ENCODE measurements at regions not wholly inside any gene's neighbourhood (a gene's known extent, or its start where the extent isn't known, plus 50 kb on each side); places are given as distances from the start of the nearest gene placed in this dataset.
"Not testable (repeated sequence)": the region's sequence is repeated elsewhere in the genome, so short reads cannot be mapped to it uniquely, and the experiment has no call there.

GRCh38 chrY:10958122-10958521 lies 1430.4 kb downstream of the TSPY10 start:
- H3K4me3 Mint-ChIP-seq; H3K27ac Mint-ChIP-seq; H3K27me3 Mint-ChIP-seq (ENCODE audit: insufficient read depth); H3K4me1 Mint-ChIP-seq (ENCODE audit: low read depth); DNase-seq: not testable (repeated sequence)
- Mint-ChIP-seq H3K9me3 (peaks cover 83% of the 10 kb centered on the region), H3K36me3 (ENCODE audit: low read depth) (peaks cover 79% of the 10 kb centered on the region)

- TF ChIP-seq, protein P1, sequence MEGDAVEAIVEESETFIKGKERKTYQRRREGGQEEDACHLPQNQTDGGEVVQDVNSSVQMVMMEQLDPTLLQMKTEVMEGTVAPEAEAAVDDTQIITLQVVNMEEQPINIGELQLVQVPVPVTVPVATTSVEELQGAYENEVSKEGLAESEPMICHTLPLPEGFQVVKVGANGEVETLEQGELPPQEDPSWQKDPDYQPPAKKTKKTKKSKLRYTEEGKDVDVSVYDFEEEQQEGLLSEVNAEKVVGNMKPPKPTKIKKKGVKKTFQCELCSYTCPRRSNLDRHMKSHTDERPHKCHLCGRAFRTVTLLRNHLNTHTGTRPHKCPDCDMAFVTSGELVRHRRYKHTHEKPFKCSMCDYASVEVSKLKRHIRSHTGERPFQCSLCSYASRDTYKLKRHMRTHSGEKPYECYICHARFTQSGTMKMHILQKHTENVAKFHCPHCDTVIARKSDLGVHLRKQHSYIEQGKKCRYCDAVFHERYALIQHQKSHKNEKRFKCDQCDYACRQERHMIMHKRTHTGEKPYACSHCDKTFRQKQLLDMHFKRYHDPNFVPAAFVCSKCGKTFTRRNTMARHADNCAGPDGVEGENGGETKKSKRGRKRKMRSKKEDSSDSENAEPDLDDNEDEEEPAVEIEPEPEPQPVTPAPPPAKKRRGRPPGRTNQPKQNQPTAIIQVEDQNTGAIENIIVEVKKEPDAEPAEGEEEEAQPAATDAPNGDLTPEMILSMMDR (IDR thresholded peaks at IDR 0.05) = no peak
- Mint-ChIP-seq H3K27me3 (ENCODE audit: insufficient read depth) (no peaks in the 10 kb centered on the region; the same call in 1 of the 2 replicates), H3K4me3 (no peak overlapping the region), H3K27ac (no peak overlapping the region), H3K36me3 (ENCODE audit: low read depth) (peaks cover 74% of the 10 kb centered on the region), H3K9me3 (peaks cover 94% of the 10 kb centered on the region), H3K4me1 (ENCODE audit: low read depth) (no peaks in the 10 kb centered on the region)
- no peak for DNase-seq
Observed at GRCh38 chrY:10973422-10973821, 1445.7 kb downstream of the TSPY10 start.

GRCh38 chrY:10986655-10987054 lies 1459.0 kb downstream of the TSPY10 start:
- no peak for DNase-seq
- Mint-ChIP-seq H3K27me3 (ENCODE audit: insufficient read depth) (peaks cover 3% of the 10 kb centered on the region), H3K4me1 (ENCODE audit: low read depth) (no peaks in the 10 kb centered on the region), H3K4me3 (no peak overlapping the region), H3K36me3 (ENCODE audit: low read depth) (peaks cover 82% of the 10 kb centered on the region), H3K27ac (no peak overlapping the region), H3K9me3 (peaks cover 100% of the 10 kb centered on the region)
- TF ChIP-seq, protein P1 (IDR thresholded peaks at IDR 0.05) = no peak

- Mint-ChIP-seq H3K4me3 (no peak overlapping the region), H3K4me1 (ENCODE audit: low read depth) (no peaks in the 10 kb centered on the region), H3K9me3 (peaks cover 100% of the 10 kb centered on the region), H3K36me3 (ENCODE audit: low read depth) (peaks cover 83% of the 10 kb centered on the region), H3K27me3 (ENCODE audit: insufficient read depth) (peaks cover 3% of the 10 kb centered on the region), H3K27ac (no peak overlapping the region)
- TF ChIP-seq, protein P1 (IDR thresholded peaks at IDR 0.05) = no peak
- DNase-seq = no peak
Observed at GRCh38 chrY:10987626-10988025, 1459.9 kb downstream of the TSPY10 start.

DNA sequence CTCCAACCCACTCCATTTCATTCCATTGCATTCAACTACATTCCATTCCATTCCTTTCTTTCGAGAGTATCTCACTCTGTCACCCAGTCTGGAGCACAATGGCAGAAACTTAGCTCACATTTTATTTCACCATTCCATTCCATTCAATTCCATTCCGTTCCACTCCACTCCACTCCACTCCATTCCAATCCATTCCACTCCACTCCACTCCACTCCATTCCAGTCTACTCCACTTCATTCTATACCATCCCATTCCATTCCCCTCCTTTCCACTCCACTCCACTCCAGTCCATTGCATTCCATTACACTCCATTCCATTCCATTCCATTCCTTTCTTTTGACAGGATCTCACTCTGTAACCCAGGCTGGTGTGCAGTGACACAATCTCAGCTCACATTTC lies 1466.3 kb downstream of the TSPY10 start:
- Mint-ChIP-seq H3K27me3 (ENCODE audit: insufficient read depth) (peaks cover 3% of the 10 kb centered on the region; the same call in 1 of the 2 replicates), H3K4me1 (ENCODE audit: low read depth) (no peaks in the 10 kb centered on the region), H3K9me3 (peaks cover 100% of the 10 kb centered on the region), H3K4me3 (no peak overlapping the region), H3K36me3 (ENCODE audit: low read depth) (peaks cover 78% of the 10 kb centered on the region), H3K27ac (no peak overlapping the region)
- no peak for DNase-seq
- TF ChIP-seq, protein P1 (IDR thresholded peaks at IDR 0.05) = no peak

- H3K27ac Mint-ChIP-seq; H3K4me3 Mint-ChIP-seq; H3K4me1 Mint-ChIP-seq (ENCODE audit: low read depth); H3K27me3 Mint-ChIP-seq (ENCODE audit: insufficient read depth); DNase-seq: not testable (repeated sequence)
- peaks cover 87% of the 10 kb centered on the region for H3K9me3 Mint-ChIP-seq
- peaks cover 35% of the 10 kb centered on the region for H3K36me3 Mint-ChIP-seq (ENCODE audit: low read depth)
Observed at GRCh38 chrY:10999715-11000114, 1472.0 kb downstream of the TSPY10 start.

DNA sequence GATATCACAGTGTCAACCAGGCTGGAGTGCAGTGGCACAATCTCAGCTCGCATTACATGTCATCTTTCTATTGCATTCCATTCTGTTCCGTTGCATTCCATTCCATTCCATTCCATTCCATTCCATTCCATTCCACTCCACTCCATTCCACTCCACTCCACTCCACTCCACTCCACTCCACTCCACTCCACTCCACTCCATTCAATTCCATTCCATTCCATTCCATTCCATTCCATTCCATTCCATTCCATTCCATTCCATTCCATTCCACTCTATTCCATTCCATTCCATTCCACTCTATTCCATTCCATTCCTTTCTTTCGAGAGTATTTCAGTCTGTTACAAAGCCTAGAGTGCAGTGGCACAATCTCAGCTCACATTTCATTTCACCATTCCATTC lies 1486.5 kb downstream of the TSPY10 start:
- not testable (repeated sequence) for H3K4me1 Mint-ChIP-seq (ENCODE audit: low read depth); H3K4me3 Mint-ChIP-seq; DNase-seq; H3K27ac Mint-ChIP-seq; H3K27me3 Mint-ChIP-seq (ENCODE audit: insufficient read depth)
- peaks cover 97% of the 10 kb centered on the region for H3K9me3 Mint-ChIP-seq
- H3K36me3 Mint-ChIP-seq (ENCODE audit: low read depth) = peaks cover 73% of the 10 kb centered on the region
